ENCODE measurements at regions not wholly inside any gene's neighbourhood (a gene's known extent, or its start where the extent isn't known, plus 50 kb on each side); places are given as distances from the start of the nearest gene placed in this dataset.

DNA sequence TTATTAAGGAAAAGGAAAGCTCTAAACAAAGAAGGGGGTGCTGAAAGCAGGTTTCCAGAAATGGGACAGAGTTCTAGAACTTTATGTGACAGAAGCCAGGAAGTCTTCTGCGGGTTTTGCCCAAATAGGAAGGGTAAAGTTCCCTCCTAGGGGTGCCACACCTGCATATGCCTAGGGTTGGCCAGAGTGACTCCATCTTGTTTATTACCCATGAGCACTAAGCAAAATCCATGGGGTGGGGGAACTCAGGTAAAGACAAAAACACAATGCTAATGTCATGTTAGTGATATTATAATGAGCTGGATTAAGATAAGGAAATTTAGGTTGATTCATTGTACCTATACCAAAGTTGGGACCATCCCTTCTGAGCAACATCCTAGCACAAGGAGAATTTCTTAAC is 1132.7 kb downstream of the KCNT2 start:
- H3K27ac ChIP-seq: no peak overlapping the region
- TF ChIP-seq ZFX (IDR thresholded peaks at IDR 0.05; ENCODE audit: borderline replicate concordance): no peak
- TF ChIP-seq, protein P1, sequence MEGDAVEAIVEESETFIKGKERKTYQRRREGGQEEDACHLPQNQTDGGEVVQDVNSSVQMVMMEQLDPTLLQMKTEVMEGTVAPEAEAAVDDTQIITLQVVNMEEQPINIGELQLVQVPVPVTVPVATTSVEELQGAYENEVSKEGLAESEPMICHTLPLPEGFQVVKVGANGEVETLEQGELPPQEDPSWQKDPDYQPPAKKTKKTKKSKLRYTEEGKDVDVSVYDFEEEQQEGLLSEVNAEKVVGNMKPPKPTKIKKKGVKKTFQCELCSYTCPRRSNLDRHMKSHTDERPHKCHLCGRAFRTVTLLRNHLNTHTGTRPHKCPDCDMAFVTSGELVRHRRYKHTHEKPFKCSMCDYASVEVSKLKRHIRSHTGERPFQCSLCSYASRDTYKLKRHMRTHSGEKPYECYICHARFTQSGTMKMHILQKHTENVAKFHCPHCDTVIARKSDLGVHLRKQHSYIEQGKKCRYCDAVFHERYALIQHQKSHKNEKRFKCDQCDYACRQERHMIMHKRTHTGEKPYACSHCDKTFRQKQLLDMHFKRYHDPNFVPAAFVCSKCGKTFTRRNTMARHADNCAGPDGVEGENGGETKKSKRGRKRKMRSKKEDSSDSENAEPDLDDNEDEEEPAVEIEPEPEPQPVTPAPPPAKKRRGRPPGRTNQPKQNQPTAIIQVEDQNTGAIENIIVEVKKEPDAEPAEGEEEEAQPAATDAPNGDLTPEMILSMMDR (IDR thresholded peaks at IDR 0.05): no peak

DNA sequence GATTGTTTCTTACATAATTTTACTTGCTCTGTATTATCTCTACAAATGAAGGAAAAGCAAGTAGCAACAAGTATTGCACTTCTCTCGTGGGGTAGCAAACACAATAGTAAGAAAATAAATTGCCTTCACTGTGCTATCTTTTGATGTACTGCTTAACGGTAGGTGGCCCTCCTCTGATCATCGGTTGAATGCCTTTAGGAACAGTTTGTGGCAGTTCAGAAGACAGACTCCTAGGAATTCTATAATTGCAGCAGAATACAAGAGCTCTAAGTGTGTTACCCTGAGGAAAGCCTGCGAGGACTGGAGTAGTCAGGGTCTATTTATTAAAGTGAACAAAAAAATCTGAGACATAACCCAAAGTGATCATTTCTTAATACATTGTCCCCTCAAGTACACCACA is 1135.9 kb downstream of the KCNT2 start:
- no peak overlapping the region for H3K27ac ChIP-seq
- TF ChIP-seq ZFX (IDR thresholded peaks at IDR 0.05; ENCODE audit: borderline replicate concordance): no peak

DNA sequence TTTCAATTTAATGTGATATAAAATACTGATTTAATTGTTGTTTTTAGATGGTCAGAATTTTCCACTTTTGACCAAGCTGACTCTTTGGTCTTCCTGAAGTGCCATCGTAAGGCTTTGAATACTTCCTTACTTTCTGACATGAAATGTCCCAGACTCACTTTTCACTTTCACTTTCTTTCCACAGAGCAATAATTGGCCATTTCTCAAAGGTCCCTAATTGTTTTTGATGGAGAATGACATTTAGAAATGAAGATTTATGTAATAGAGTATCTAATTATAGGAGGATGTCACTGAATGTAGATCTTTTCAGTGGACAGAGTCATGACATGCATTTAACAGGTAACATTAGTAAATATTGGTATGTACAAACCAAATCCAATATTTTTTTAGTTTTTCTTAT is 1141.6 kb downstream of the KCNT2 start:
- no peak for TF ChIP-seq ZFX (IDR thresholded peaks at IDR 0.05; ENCODE audit: borderline replicate concordance)
- TF ChIP-seq, protein P1 (IDR thresholded peaks at IDR 0.05): no peak
- no peak overlapping the region for H3K27ac ChIP-seq

DNA sequence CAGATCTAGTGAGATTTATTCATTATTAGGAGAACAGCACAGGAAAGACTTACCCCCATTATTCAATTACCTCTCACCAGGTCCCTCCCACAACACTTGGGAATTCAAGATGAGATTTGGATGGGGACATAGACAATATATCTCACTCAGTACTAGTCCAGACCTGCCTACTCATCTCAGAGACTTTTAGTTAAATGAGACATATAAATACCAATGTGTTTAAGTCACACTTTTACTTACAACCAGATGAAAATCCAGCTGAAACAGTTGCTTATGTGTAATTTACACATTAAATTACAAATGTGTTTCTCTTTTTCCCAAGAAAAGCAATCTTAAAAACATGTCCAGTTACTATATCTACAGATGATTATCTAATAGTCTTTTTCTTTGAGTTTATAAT is 1145.6 kb downstream of the KCNT2 start:
- TF ChIP-seq, protein P1 (IDR thresholded peaks at IDR 0.05): no peak
- H3K27ac ChIP-seq: no peak overlapping the region

DNA sequence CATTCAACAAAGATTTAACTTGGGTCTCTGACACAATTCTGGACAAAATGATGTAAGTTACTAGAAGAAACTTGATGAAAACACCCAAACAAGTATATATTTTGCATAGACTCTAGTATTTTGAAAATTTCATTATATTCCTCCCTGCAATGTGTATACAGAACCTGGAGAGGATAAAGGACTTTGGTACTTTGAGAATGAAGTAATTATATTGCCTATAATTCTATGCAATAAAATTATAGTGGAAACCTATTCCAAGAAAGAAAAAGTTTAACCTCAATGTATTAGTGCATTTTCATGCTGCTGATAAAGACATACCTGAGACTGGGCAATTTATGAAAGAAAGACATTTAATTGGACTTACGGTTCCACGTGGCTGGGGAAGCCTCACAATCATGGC is 1146.1 kb downstream of the KCNT2 start:
- TF ChIP-seq ZFX (IDR thresholded peaks at IDR 0.05; ENCODE audit: borderline replicate concordance): no peak
- TF ChIP-seq, protein P1 (IDR thresholded peaks at IDR 0.05): no peak
- H3K27ac ChIP-seq: no peak overlapping the region

DNA sequence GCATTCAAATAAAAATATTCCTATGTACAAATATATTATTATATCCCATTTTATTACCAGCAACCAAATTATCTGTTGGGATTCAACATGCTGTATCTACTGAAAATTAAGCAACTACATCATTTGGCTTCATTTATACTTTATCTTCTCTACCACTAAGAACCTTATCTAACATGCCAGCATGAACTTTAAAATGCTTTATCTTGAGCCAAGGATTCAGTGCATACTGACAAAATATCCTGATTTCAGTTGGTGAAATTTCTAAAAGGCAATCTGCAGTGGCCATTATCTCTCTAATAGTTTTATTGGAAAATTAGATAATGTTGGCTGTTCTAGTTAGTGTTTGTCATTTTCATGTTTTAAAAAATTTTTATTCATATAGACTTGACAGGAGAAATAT is 1149.9 kb downstream of the KCNT2 start:
- TF ChIP-seq, protein P1 (IDR thresholded peaks at IDR 0.05): no peak
- no peak for TF ChIP-seq ZFX (IDR thresholded peaks at IDR 0.05; ENCODE audit: borderline replicate concordance)
- H3K27ac ChIP-seq: no peak overlapping the region

DNA sequence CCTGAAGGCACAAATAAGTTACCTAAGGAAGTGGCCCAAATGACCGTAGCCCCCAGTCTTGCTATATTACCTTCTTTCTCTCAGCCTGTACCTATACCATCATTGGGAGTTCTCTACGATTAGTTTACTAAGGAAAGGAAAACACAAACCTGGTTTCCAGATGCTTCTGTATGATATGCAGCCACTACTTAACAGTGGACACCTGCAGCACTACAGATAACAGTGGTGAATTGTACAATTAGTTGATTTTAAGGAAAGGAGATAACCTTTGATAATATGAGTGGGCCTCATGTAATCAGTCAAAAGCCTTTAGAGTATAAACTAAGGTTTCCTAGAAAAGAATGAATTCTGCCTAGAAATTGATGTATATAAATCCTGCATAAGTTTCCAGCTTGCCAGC is 1157.4 kb downstream of the KCNT2 start:
- TF ChIP-seq, protein P1 (IDR thresholded peaks at IDR 0.05): no peak
- TF ChIP-seq ZFX (IDR thresholded peaks at IDR 0.05; ENCODE audit: borderline replicate concordance): no peak
- no peak overlapping the region for H3K27ac ChIP-seq

DNA sequence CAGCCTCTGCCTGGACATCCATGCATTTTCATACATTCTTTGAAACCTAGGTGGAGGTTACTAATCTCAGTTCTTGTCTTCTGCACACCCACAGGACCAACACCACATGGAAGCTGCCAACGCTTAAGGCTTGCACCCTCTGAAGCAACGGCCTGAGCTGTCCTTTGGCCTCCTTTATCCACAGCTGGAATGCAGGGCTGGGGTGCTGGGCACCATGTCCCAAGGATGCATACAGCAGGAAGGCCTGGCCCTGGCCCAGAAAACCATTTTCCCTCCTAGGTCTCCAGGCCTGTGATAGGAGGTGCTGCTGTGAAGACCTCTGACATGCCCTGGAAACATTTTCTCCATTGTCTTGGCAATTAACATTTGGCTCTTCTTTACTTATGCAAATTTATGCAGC is 1168.6 kb downstream of the KCNT2 start:
- H3K27ac ChIP-seq: no peak overlapping the region
- no peak for TF ChIP-seq ZFX (IDR thresholded peaks at IDR 0.05; ENCODE audit: borderline replicate concordance)
- TF ChIP-seq, protein P1 (IDR thresholded peaks at IDR 0.05): no peak

Measured in 22Rv1 (cell line).